ENCODE measurements at regions not wholly inside any gene's neighbourhood (a gene's known extent, or its start where the extent isn't known, plus 50 kb on each side); places are given as distances from the start of the nearest gene placed in this dataset.
"Not testable (repeated sequence)": the region's sequence is repeated elsewhere in the genome, so short reads cannot be mapped to it uniquely, and the experiment has no call there.

DNA sequence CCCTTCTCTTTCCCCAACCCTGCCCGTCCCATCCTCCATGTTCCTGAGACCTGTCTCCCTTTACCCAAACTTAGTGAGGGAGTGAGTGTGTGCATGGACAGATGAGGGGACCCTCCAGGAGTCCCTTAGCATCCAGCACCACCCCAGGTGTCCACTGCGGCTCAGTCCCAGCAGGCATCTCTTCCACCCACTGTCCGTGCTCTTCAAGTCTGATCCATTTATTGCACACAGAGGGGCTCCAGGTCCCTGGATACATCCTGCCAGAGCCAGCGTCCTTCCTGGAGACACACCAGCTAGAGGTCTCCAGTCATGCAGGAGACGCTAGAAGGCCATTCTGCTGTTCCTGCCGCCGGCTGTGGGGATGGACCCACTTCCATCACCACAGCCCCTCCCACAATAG, 239.2 kb downstream of the ADGRD1 start:
- no peaks in the 10 kb centered on the region for H3K79me2 ChIP-seq (ENCODE audit: low read length)
- H3K4me3 ChIP-seq (ENCODE audit: low read length): no peak overlapping the region
- no peaks in the 10 kb centered on the region for H4K20me1 ChIP-seq (ENCODE audit: insufficient read depth, low read depth, low read length)
- no peaks in the 10 kb centered on the region for H3K4me1 ChIP-seq (ENCODE audit: low read length)
- no peak for DNase-seq
- no peaks in the 10 kb centered on the region for H3K27me3 ChIP-seq (ENCODE audit: low read length)
- H3K27ac ChIP-seq (ENCODE audit: low read length): no peak overlapping the region
- no peak overlapping the region for H2AFZ ChIP-seq (ENCODE audit: low read length)
- no peaks in the 10 kb centered on the region for H3K36me3 ChIP-seq (ENCODE audit: insufficient read depth, low read length)
- no peaks in the 10 kb centered on the region for H3K9me2 ChIP-seq (replicated peaks; ENCODE audit: insufficient read depth, low read length)
- no peak overlapping the region for H3K4me2 ChIP-seq (ENCODE audit: low read depth, low read length, poor library complexity, severe bottlenecking)
- no peaks in the 10 kb centered on the region for H3K9me3 ChIP-seq (ENCODE audit: low read length)
- H3K9ac ChIP-seq (ENCODE audit: low read length): no peak overlapping the region

DNA sequence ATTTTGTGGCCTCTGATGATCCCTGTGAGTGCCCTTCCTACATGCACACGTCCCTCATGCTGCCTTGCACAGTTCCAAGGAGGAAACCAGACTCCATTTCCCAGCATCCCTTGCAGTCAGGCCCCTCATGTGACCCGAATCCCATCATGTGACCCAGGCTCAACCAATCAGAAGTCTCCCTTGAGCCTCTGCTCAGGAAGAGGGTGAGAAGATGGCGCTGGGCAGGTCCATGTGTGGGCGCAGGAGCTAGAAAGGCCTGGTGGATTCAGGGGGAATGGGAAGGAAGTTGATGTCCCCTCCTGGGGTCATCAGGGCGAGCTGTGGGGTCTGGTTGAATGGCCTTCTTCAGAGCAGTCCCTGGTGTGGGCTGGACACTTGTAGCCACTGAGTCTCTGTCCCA, 240.5 kb downstream of the ADGRD1 start:
- Histone ChIP-seq H3K79me2 (ENCODE audit: low read length) (no peaks in the 10 kb centered on the region), H3K36me3 (ENCODE audit: insufficient read depth, low read length) (no peaks in the 10 kb centered on the region), H3K27me3 (ENCODE audit: low read length) (no peaks in the 10 kb centered on the region), H2AFZ (ENCODE audit: low read length) (no peak overlapping the region), H3K4me1 (ENCODE audit: low read length) (no peaks in the 10 kb centered on the region), H3K9me2 (replicated peaks; ENCODE audit: insufficient read depth, low read length) (no peaks in the 10 kb centered on the region), H3K4me3 (ENCODE audit: low read length) (no peak overlapping the region), H3K27ac (ENCODE audit: low read length) (no peak overlapping the region), H4K20me1 (ENCODE audit: insufficient read depth, low read depth, low read length) (no peaks in the 10 kb centered on the region), H3K9me3 (ENCODE audit: low read length) (no peaks in the 10 kb centered on the region), H3K9ac (ENCODE audit: low read length) (no peak overlapping the region), H3K4me2 (ENCODE audit: low read depth, low read length, poor library complexity, severe bottlenecking) (no peak overlapping the region)
- DNase-seq: peak; percentile 54

DNA sequence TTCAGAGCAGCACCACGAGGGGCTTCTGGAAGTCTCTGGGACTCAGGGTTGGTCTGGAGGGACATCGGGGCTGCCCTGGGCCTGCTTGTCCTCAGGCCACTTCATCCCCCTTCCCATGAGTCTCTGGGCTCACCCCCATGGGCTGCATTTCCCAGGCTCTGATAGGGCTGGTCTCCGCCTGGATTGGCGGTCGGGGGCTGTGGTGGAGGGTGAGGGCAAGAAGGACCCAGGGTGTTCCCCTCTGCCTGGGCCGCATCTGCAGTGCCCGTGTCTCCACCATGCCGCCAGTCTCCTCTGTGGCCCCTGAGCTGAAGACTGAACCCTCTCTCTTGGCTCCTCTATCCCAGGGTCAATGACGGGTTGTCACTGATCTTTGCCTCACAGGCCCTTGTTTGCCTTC, 242.1 kb downstream of the ADGRD1 start:
- Histone ChIP-seq H2AFZ (ENCODE audit: low read length) (no peak overlapping the region), H3K27me3 (ENCODE audit: low read length) (no peaks in the 10 kb centered on the region), H3K4me3 (ENCODE audit: low read length) (no peak overlapping the region), H4K20me1 (ENCODE audit: insufficient read depth, low read depth, low read length) (no peaks in the 10 kb centered on the region), H3K9me2 (replicated peaks; ENCODE audit: insufficient read depth, low read length) (no peaks in the 10 kb centered on the region), H3K4me1 (ENCODE audit: low read length) (no peaks in the 10 kb centered on the region), H3K79me2 (ENCODE audit: low read length) (no peaks in the 10 kb centered on the region), H3K27ac (ENCODE audit: low read length) (no peak overlapping the region), H3K9ac (ENCODE audit: low read length) (no peak overlapping the region), H3K9me3 (ENCODE audit: low read length) (no peaks in the 10 kb centered on the region), H3K4me2 (ENCODE audit: low read depth, low read length, poor library complexity, severe bottlenecking) (no peak overlapping the region), H3K36me3 (ENCODE audit: insufficient read depth, low read length) (no peaks in the 10 kb centered on the region)
- no peak for DNase-seq

DNA sequence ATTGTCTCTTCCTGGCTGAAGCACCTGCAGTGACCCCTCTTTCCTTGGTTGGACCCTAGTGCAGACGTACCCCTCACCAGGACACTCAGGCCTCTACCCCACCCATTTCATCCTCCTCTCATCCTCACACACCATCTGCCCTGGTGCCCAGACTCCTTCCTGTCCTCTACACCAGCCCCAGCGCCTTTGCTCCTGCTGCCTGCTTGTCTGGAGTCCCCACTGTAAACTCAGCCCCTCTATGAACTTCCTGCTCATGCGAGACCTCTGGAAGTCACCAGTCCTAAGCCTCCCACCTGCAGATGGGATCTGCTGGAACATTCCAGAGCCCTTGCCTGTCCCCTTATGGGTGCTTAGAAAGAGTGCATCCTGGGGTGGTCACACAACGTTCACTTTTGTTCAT, 242.5 kb downstream of the ADGRD1 start:
- no peak overlapping the region for H3K9ac ChIP-seq (ENCODE audit: low read length)
- H3K4me3 ChIP-seq (ENCODE audit: low read length): no peak overlapping the region
- H3K9me2 ChIP-seq (replicated peaks; ENCODE audit: insufficient read depth, low read length): no peaks in the 10 kb centered on the region
- no peaks in the 10 kb centered on the region for H3K79me2 ChIP-seq (ENCODE audit: low read length)
- H2AFZ ChIP-seq (ENCODE audit: low read length): no peak overlapping the region
- no peak overlapping the region for H3K27ac ChIP-seq (ENCODE audit: low read length)
- DNase-seq: no peak
- H4K20me1 ChIP-seq (ENCODE audit: insufficient read depth, low read depth, low read length): no peaks in the 10 kb centered on the region
- no peaks in the 10 kb centered on the region for H3K4me1 ChIP-seq (ENCODE audit: low read length)
- H3K9me3 ChIP-seq (ENCODE audit: low read length): no peaks in the 10 kb centered on the region
- H3K27me3 ChIP-seq (ENCODE audit: low read length): no peaks in the 10 kb centered on the region
- no peak overlapping the region for H3K4me2 ChIP-seq (ENCODE audit: low read depth, low read length, poor library complexity, severe bottlenecking)
- H3K36me3 ChIP-seq (ENCODE audit: insufficient read depth, low read length): no peaks in the 10 kb centered on the region

DNA sequence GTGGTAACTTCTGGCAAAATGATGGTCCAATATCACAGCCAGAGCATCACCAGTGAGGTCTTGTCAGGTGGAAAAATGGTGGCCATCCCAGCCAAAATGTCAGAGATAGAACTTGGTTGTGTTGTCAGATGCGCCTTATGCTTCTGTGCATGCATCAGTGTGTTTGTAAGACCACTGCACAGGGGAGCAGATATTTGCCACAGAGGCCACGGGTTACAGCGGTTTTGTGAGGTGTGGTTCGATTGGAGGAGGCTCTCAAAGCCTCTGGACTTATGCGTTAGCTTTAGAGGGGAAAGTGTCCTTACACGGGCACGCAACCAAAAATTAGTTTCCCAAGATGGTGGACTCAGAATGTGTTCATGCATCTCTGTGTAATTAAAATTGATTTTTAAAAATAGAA, 243.8 kb downstream of the ADGRD1 start:
- no peak overlapping the region for H3K9ac ChIP-seq (ENCODE audit: low read length)
- no peaks in the 10 kb centered on the region for H3K9me3 ChIP-seq (ENCODE audit: low read length)
- H4K20me1 ChIP-seq (ENCODE audit: insufficient read depth, low read depth, low read length): no peaks in the 10 kb centered on the region
- no peaks in the 10 kb centered on the region for H3K9me2 ChIP-seq (replicated peaks; ENCODE audit: insufficient read depth, low read length)
- no peak overlapping the region for H3K4me3 ChIP-seq (ENCODE audit: low read length)
- DNase-seq: no peak
- no peak overlapping the region for H3K4me2 ChIP-seq (ENCODE audit: low read depth, low read length, poor library complexity, severe bottlenecking)
- no peaks in the 10 kb centered on the region for H3K79me2 ChIP-seq (ENCODE audit: low read length)
- no peaks in the 10 kb centered on the region for H3K36me3 ChIP-seq (ENCODE audit: insufficient read depth, low read length)
- H3K27ac ChIP-seq (ENCODE audit: low read length): no peak overlapping the region
- no peaks in the 10 kb centered on the region for H3K4me1 ChIP-seq (ENCODE audit: low read length)
- H3K27me3 ChIP-seq (ENCODE audit: low read length): no peaks in the 10 kb centered on the region
- no peak overlapping the region for H2AFZ ChIP-seq (ENCODE audit: low read length)

DNA sequence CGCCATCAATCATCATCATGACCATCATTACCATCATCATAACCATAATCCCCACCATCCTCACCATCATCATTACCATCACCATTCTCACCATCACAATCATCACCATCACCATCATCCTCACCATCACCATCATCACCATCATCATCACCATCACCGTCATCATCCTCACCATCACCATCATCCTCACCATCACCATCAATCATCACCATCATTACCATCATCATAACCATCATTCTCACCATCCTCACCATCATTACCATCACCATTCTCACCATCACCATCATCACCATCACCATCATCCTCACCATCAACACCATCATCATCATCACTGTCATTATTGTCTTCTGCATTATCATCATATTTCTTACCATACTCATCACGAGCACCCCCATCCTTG, 245.5 kb downstream of the ADGRD1 start:
- no peaks in the 10 kb centered on the region for H3K79me2 ChIP-seq (ENCODE audit: low read length)
- no peaks in the 10 kb centered on the region for H3K9me3 ChIP-seq (ENCODE audit: low read length)
- DNase-seq: no peak
- H3K36me3 ChIP-seq (ENCODE audit: insufficient read depth, low read length): no peaks in the 10 kb centered on the region
- no peaks in the 10 kb centered on the region for H3K27me3 ChIP-seq (ENCODE audit: low read length)
- no peak overlapping the region for H2AFZ ChIP-seq (ENCODE audit: low read length)
- H3K27ac ChIP-seq (ENCODE audit: low read length): no peak overlapping the region
- H3K9me2 ChIP-seq (replicated peaks; ENCODE audit: insufficient read depth, low read length): no peaks in the 10 kb centered on the region
- no peak overlapping the region for H3K4me3 ChIP-seq (ENCODE audit: low read length)
- H3K4me2 ChIP-seq (ENCODE audit: low read depth, low read length, poor library complexity, severe bottlenecking): no peak overlapping the region
- H3K9ac ChIP-seq (ENCODE audit: low read length): no peak overlapping the region
- H3K4me1 ChIP-seq (ENCODE audit: low read length): no peaks in the 10 kb centered on the region
- H4K20me1 ChIP-seq (ENCODE audit: insufficient read depth, low read depth, low read length): no peaks in the 10 kb centered on the region

DNA sequence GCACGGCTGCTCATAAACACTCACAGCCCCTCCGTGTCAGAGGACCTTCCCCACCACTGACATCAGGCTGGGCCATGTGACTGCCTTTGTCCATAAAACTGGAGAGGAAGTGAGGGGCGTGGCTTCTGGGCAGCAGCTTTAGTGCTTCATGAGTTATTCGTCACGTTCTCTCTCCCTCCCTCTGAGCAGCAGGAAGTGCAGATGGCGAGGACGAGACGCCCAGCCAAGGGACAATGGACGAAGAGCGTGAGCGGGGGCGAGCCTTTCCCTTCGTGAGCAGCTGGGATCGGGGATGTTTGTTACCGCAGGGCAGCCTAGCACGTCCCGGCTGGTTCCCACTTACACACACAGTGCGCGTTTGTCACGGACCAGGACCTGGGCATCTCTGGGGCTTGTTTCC, 248.2 kb downstream of the ADGRD1 start:
- DNase-seq; H3K36me3 ChIP-seq (ENCODE audit: insufficient read depth, low read length); H3K9me3 ChIP-seq (ENCODE audit: low read length); H4K20me1 ChIP-seq (ENCODE audit: insufficient read depth, low read depth, low read length); H3K27me3 ChIP-seq (ENCODE audit: low read length); H3K4me3 ChIP-seq (ENCODE audit: low read length); H3K9ac ChIP-seq (ENCODE audit: low read length); H3K27ac ChIP-seq (ENCODE audit: low read length); H2AFZ ChIP-seq (ENCODE audit: low read length); H3K9me2 ChIP-seq (replicated peaks; ENCODE audit: insufficient read depth, low read length); H3K4me1 ChIP-seq (ENCODE audit: low read length); H3K4me2 ChIP-seq (ENCODE audit: low read depth, low read length, poor library complexity, severe bottlenecking); H3K79me2 ChIP-seq (ENCODE audit: low read length): not testable (repeated sequence)

DNA sequence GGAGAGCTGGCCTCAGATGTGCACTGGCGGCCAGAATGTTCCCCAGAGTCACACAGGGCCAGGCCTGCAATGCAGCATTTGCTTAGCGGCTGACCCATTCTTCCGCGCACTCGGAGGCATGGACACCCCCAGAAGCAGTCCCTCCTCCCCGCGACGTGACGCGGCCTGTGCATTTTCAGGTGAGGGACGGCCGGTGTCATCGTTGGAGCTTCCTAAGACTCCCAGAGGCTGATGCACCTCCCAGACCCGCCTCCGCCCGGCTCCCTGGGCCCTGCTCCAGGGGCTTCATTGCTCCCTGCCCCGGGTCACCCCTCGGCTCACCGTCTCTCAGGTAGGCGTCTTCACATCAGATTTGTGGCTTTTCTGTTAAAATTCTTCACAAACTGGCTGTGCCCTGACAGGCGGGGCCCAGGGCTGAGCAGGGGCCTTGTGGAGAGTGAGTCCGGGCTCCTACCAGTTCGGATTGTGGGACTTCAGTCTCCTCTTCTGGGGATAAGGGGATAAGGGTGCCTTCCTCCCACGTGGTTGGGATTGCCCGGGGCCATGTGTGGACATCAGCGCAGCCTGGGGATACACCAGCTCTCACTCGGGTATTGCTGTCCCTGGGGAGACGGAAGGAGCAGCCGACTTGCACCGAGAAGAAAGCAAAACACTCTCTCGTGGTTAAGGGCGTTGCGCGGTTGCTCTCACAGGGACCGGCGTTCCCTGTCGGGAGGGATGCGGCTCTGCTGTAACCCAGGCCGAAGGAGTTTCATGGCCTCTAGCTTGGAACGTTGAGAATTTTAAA, 249.1 kb downstream of the ADGRD1 start:
- DNase-seq: no peak

More for the DNA sequence above, 249.1 kb downstream of the ADGRD1 start:
- no peak overlapping the region for H2AFZ ChIP-seq (ENCODE audit: low read length)
- H3K9me2 ChIP-seq (replicated peaks; ENCODE audit: insufficient read depth, low read length): no peaks in the 10 kb centered on the region
- H3K9ac ChIP-seq (ENCODE audit: low read length): no peak overlapping the region
- H3K36me3 ChIP-seq (ENCODE audit: insufficient read depth, low read length): no peaks in the 10 kb centered on the region
- H4K20me1 ChIP-seq (ENCODE audit: insufficient read depth, low read depth, low read length): no peaks in the 10 kb centered on the region
- H3K4me3 ChIP-seq (ENCODE audit: low read length): no peak overlapping the region
- no peaks in the 10 kb centered on the region for H3K27me3 ChIP-seq (ENCODE audit: low read length)
- H3K9me3 ChIP-seq (ENCODE audit: low read length): no peaks in the 10 kb centered on the region
- H3K4me1 ChIP-seq (ENCODE audit: low read length): no peaks in the 10 kb centered on the region
- H3K79me2 ChIP-seq (ENCODE audit: low read length): no peaks in the 10 kb centered on the region
- H3K4me2 ChIP-seq (ENCODE audit: low read depth, low read length, poor library complexity, severe bottlenecking): no peak overlapping the region
- no peak overlapping the region for H3K27ac ChIP-seq (ENCODE audit: low read length)

All from Karpas-422 (cell line).